ENCODE measurements at regions not wholly inside any gene's neighbourhood (a gene's known extent, or its start where the extent isn't known, plus 50 kb on each side); places are given as distances from the start of the nearest gene placed in this dataset.

DNA sequence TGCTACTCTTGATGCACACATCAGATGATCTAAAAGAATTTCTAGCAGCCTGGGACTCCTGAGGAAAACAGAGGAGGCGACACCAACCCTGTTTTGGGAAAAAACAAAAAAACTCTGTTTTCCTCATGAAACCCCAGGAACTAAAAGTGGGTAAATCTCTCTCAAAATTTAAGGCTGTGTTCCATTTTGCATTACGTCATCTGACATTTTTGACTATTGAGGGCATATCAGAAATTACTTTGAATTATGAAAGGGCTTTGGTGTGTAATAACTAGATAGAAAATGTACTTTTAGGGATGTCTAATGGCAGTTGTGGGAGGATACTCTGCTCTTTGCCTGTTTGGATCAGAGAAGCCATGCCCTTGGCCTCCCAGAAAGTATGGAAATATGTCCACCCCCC is 963.0 kb downstream of the CNTNAP5 start:
- DNase-seq: no peak
- no peaks in the 10 kb centered on the region for H3K9me3 ChIP-seq
- 88 to 93% (median 92%) methylated on average over 2 of the region's 2 CpGs for WGBS, 3 donors
- no peaks in the 10 kb centered on the region for H3K27me3 ChIP-seq
- intact Hi-C loops (cut with DNase I): no loop called here
- no peak overlapping the region for H3K4me3 ChIP-seq
- H3K36me3 ChIP-seq: no peaks in the 10 kb centered on the region
- H3K27ac ChIP-seq: no peak overlapping the region
- H3K4me1 ChIP-seq (ENCODE audit: insufficient read depth): no peaks in the 10 kb centered on the region
- TF ChIP-seq POLR2A (IDR thresholded peaks at IDR 0.05): no peak
- TF ChIP-seq EP300 (IDR thresholded peaks at IDR 0.05): no peak
- TF ChIP-seq, protein P1, sequence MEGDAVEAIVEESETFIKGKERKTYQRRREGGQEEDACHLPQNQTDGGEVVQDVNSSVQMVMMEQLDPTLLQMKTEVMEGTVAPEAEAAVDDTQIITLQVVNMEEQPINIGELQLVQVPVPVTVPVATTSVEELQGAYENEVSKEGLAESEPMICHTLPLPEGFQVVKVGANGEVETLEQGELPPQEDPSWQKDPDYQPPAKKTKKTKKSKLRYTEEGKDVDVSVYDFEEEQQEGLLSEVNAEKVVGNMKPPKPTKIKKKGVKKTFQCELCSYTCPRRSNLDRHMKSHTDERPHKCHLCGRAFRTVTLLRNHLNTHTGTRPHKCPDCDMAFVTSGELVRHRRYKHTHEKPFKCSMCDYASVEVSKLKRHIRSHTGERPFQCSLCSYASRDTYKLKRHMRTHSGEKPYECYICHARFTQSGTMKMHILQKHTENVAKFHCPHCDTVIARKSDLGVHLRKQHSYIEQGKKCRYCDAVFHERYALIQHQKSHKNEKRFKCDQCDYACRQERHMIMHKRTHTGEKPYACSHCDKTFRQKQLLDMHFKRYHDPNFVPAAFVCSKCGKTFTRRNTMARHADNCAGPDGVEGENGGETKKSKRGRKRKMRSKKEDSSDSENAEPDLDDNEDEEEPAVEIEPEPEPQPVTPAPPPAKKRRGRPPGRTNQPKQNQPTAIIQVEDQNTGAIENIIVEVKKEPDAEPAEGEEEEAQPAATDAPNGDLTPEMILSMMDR (IDR thresholded peaks at IDR 0.05): no peak

DNA sequence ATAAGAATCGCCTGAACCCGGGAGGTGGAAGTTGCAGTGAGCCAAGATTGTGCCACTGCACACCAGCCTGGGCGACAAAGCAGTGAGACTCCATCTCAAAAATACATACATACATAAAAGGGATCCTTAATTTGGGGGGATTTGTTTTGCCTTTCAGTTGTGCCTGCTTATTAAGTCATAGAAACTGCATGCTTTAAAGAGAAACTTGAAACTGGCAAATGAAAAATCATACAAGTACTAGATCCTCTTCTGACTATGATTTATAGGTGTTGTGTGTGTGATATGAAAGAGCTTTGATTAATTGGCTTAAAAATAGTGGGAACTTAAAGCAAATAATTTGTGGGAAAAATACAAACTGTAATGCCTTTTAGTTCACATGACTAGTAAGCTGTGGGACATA is 963.7 kb downstream of the CNTNAP5 start:
- no peak overlapping the region for H3K27ac ChIP-seq
- H3K27me3 ChIP-seq: no peaks in the 10 kb centered on the region
- no peak for DNase-seq
- no peaks in the 10 kb centered on the region for H3K9me3 ChIP-seq
- no peaks in the 10 kb centered on the region for H3K4me1 ChIP-seq (ENCODE audit: insufficient read depth)
- intact Hi-C loops (cut with DNase I): no loop called here
- no peaks in the 10 kb centered on the region for H3K36me3 ChIP-seq
- TF ChIP-seq, protein P1 (IDR thresholded peaks at IDR 0.05): no peak
- TF ChIP-seq EP300 (IDR thresholded peaks at IDR 0.05) (no peak), POLR2A (IDR thresholded peaks at IDR 0.05) (no peak)
- no peak overlapping the region for H3K4me3 ChIP-seq
- WGBS, 3 donors: 86 to 93% (median 87%) methylated on average over 3 of the region's 3 CpGs

DNA sequence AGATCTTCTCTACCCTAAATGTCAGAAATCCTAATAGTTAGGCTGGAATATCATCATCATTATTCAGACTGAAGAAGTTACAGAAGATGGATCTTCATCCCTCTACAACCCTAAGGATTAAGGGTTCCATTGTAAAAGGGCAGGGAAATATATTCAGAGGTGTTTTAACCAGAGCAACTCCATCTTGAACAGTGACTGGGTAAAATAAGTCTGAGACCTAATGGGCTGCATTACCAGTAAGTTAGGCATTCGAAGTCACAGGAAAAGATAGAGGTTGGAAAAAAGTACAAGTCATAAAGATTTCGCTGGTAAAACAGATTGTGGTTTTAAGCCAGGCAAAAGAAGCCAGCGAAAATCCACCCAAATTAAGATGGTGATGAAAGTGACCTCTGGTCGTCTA is 968.7 kb downstream of the CNTNAP5 start:
- H3K36me3 ChIP-seq: no peaks in the 10 kb centered on the region
- no peaks in the 10 kb centered on the region for H3K27me3 ChIP-seq
- TF ChIP-seq, protein P1 (IDR thresholded peaks at IDR 0.05): no peak
- TF ChIP-seq EP300 (IDR thresholded peaks at IDR 0.05): no peak
- TF ChIP-seq POLR2A (IDR thresholded peaks at IDR 0.05): no peak
- intact Hi-C loops (cut with DNase I): no loop called here
- H3K9me3 ChIP-seq: no peaks in the 10 kb centered on the region
- H3K27ac ChIP-seq: no peak overlapping the region
- H3K4me1 ChIP-seq (ENCODE audit: insufficient read depth): no peaks in the 10 kb centered on the region
- WGBS, 3 donors: 80 to 82% (median 80%) methylated on average over 4 of the region's 4 CpGs
- H3K4me3 ChIP-seq: no peak overlapping the region
- DNase-seq: no peak

DNA sequence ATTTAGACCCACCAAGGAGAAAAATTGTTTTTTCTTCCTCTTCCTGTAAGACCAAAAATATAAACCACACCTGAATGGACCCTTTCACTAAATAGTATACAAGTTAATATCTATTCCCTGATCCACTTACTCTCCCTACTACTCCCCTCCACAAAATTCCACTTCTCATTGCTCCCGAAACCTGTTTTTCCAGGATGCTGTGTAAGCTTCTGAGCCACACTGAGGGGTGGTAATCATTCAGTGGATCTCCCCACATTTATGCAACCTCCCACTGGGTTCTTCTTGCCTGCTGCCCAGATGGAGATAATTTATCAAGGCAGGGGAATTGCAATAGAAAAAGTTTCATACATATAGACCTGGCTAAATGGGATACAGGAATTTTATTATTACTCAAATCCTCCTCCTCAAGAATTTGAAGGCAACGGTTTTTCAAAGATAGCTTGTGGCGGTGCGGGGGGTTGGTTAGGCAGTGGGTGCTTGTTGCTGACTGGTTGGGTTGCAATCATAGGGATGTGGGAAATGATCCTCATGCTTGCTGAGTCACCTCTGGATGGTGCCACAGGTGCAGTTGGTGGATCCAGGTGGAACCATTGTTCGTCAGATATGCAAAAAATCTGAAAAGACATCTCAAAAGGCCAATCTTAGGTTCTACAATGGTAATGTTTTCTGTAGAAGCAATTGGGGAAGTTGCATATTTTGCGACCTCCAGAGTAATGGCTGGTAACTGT is 970.3 kb downstream of the CNTNAP5 start:
- Histone ChIP-seq H3K36me3 (no peaks in the 10 kb centered on the region), H3K4me1 (ENCODE audit: insufficient read depth) (no peaks in the 10 kb centered on the region), H3K27ac (no peak overlapping the region), H3K4me3 (no peak overlapping the region), H3K9me3 (no peaks in the 10 kb centered on the region), H3K27me3 (no peaks in the 10 kb centered on the region)
- no peak for DNase-seq
- WGBS, 3 donors: 66 to 87% (median 83%) methylated on average over 6 of the region's 6 CpGs
- no peak for TF ChIP-seq EP300 (IDR thresholded peaks at IDR 0.05)
- TF ChIP-seq, protein P1 (IDR thresholded peaks at IDR 0.05): no peak
- no peak for TF ChIP-seq POLR2A (IDR thresholded peaks at IDR 0.05)
- intact Hi-C loops (cut with DNase I): no loop called here
